ENCODE measurements at regions not wholly inside any gene's neighbourhood (a gene's known extent, or its start where the extent isn't known, plus 50 kb on each side); places are given as distances from the start of the nearest gene placed in this dataset.

DNA sequence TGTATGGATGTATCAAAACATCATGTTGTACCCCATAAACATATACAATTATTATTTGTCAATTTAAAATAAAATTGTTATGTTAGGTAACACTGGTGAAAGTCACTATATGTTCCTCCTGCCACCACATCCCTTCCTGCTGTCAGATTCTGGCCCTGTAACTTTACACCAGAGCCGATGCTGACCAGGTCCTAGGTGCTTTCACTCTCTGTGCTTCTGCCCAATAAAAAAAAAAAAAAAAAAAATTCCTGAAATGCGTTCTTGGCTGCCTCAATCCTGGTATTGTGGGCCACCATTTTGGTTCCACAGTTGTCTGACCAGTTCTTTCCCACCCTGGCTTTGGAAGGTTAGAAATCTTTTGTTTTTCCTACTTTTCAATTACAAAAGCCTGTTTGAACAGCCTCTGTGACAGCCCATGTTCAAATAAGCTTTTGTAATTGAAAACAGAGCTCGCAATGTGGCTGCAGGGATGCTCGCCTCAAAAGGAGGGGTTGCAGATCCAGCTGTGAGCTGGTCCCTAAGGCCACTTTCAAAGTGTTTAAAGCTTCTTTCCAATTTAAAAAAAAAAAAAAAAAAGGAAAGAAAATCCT lies 831.0 kb upstream of the EEF2KMT start:
- Histone ChIP-seq H3K9ac (ENCODE audit: low read length) (no peak overlapping the region), H3K27ac (ENCODE audit: low read depth, low read length) (no peak overlapping the region), H3K4me3 (ENCODE audit: insufficient read depth, low read length, poor library complexity, severe bottlenecking) (no peak overlapping the region), H3F3A (ENCODE audit: insufficient read depth) (no peaks in the 10 kb centered on the region), H4K20me1 (ENCODE audit: low read depth, low read length) (no peaks in the 10 kb centered on the region), H3K36me3 (ENCODE audit: low read length) (no peaks in the 10 kb centered on the region), H3K79me2 (ENCODE audit: insufficient read depth, low read length) (no peaks in the 10 kb centered on the region), H2AFZ (ENCODE audit: low read depth, low read length, severe bottlenecking) (no peak overlapping the region), H3K9me2 (replicated peaks; ENCODE audit: insufficient read depth, low read length) (no peaks in the 10 kb centered on the region), H3K4me2 (ENCODE audit: low read depth, low read length, poor library complexity, severe bottlenecking) (no peak overlapping the region), H3K27me3 (ENCODE audit: low read length) (no peaks in the 10 kb centered on the region), H3K9me3 (ENCODE audit: insufficient read depth, low read length) (0 out of 2 replicates have a peak, but pooled peaks cover 5% of the 10 kb centered on the region)
- TF ChIP-seq, protein P1, sequence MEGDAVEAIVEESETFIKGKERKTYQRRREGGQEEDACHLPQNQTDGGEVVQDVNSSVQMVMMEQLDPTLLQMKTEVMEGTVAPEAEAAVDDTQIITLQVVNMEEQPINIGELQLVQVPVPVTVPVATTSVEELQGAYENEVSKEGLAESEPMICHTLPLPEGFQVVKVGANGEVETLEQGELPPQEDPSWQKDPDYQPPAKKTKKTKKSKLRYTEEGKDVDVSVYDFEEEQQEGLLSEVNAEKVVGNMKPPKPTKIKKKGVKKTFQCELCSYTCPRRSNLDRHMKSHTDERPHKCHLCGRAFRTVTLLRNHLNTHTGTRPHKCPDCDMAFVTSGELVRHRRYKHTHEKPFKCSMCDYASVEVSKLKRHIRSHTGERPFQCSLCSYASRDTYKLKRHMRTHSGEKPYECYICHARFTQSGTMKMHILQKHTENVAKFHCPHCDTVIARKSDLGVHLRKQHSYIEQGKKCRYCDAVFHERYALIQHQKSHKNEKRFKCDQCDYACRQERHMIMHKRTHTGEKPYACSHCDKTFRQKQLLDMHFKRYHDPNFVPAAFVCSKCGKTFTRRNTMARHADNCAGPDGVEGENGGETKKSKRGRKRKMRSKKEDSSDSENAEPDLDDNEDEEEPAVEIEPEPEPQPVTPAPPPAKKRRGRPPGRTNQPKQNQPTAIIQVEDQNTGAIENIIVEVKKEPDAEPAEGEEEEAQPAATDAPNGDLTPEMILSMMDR (IDR thresholded peaks at IDR 0.05; ENCODE audit: insufficient read depth, low read length, poor library complexity, severe bottlenecking), result no peak
- no peak for TF ChIP-seq EZH2phosphoT487 (conservative IDR thresholded peaks at IDR 0.05; ENCODE audit: low read length)

DNA sequence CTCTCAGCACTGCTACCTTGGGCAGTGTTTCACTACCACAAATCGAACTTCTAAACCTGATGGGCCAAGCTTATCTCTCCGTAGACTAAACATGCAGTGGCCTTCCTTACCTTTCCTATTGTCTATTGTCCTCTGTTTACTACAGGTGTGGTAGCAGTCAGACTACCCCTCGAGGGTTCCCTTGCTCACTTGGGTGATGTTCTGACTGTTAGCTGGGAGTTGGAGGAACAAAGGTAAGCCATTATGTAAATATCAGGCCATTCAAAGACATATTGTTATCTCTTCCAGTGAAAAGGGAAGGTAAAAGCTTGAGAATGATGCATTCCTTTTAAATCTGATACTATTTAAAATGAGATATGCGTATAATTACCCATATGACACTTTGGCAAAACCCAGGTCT lies 828.3 kb upstream of the EEF2KMT start:
- no peaks in the 10 kb centered on the region for H3K36me3 ChIP-seq (ENCODE audit: low read length)

DNA sequence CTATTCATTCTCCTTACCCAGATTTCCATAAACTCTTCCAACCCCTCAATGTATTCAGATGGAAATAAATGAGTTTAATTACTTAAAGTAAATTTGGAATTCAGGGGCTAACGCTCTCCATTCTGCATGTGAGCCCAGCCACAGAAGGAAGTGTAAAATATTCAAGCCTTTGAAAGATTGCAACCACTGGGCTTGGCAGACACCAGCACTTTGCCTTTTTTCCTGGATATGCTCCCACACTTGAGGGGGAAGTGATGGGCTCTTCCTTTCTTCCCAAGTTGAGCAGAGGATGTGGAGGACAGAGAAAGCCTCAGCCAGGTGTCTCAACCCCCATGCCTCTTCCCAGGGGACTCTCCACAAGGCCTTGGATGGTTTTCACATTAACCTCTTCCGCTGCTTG lies 825.1 kb upstream of the EEF2KMT start:
- Histone ChIP-seq H3K9me2 (replicated peaks; ENCODE audit: insufficient read depth, low read length) (no peaks in the 10 kb centered on the region), H4K20me1 (ENCODE audit: low read depth, low read length) (no peaks in the 10 kb centered on the region), H3K36me3 (ENCODE audit: low read length) (no peaks in the 10 kb centered on the region), H3K9me3 (ENCODE audit: insufficient read depth, low read length) (0 out of 2 replicates have a peak, but pooled peaks cover 5% of the 10 kb centered on the region), H3K9ac (ENCODE audit: low read length) (no peak overlapping the region), H3K4me2 (ENCODE audit: low read depth, low read length, poor library complexity, severe bottlenecking) (no peak overlapping the region), H3K79me2 (ENCODE audit: insufficient read depth, low read length) (no peaks in the 10 kb centered on the region), H3K27ac (ENCODE audit: low read depth, low read length) (no peak overlapping the region), H2AFZ (ENCODE audit: low read depth, low read length, severe bottlenecking) (no peak overlapping the region), H3F3A (ENCODE audit: insufficient read depth) (no peaks in the 10 kb centered on the region), H3K4me3 (ENCODE audit: insufficient read depth, low read length, poor library complexity, severe bottlenecking) (no peak overlapping the region), H3K27me3 (ENCODE audit: low read length) (no peaks in the 10 kb centered on the region)
- TF ChIP-seq, protein P1 (IDR thresholded peaks at IDR 0.05; ENCODE audit: insufficient read depth, low read length, poor library complexity, severe bottlenecking), result no peak

More for the DNA sequence above, 828.3 kb upstream of the EEF2KMT start:
- Histone ChIP-seq H3K27me3 (ENCODE audit: low read length) (no peaks in the 10 kb centered on the region), H3K9ac (ENCODE audit: low read length) (no peak overlapping the region), H3K79me2 (ENCODE audit: insufficient read depth, low read length) (no peaks in the 10 kb centered on the region), H3K9me3 (ENCODE audit: insufficient read depth, low read length) (0 out of 2 replicates have a peak, but pooled peaks cover 5% of the 10 kb centered on the region), H3K4me2 (ENCODE audit: low read depth, low read length, poor library complexity, severe bottlenecking) (no peak overlapping the region), H3F3A (ENCODE audit: insufficient read depth) (no peaks in the 10 kb centered on the region), H4K20me1 (ENCODE audit: low read depth, low read length) (no peaks in the 10 kb centered on the region), H3K27ac (ENCODE audit: low read depth, low read length) (no peak overlapping the region), H3K4me3 (ENCODE audit: insufficient read depth, low read length, poor library complexity, severe bottlenecking) (no peak overlapping the region), H3K9me2 (replicated peaks; ENCODE audit: insufficient read depth, low read length) (no peaks in the 10 kb centered on the region), H2AFZ (ENCODE audit: low read depth, low read length, severe bottlenecking) (no peak overlapping the region)
- TF ChIP-seq, protein P1 (IDR thresholded peaks at IDR 0.05; ENCODE audit: insufficient read depth, low read length, poor library complexity, severe bottlenecking), result no peak
- no peak for TF ChIP-seq EZH2phosphoT487 (conservative IDR thresholded peaks at IDR 0.05; ENCODE audit: low read length)

Data from SU-DHL-6 (cell line).